D341Med (cell line): ENCODE measurements at regions not wholly inside any gene's neighbourhood (a gene's known extent, or its start where the extent isn't known, plus 50 kb on each side); places are given as distances from the start of the nearest gene placed in this dataset.
A peak's percentile ranks its signal among the peaks of the same experiment; 100 is the strongest.
"Not testable (repeated sequence)": the region's sequence is repeated elsewhere in the genome, so short reads cannot be mapped to it uniquely, and the experiment has no call there.

Experiments
- DNase-seq: peaks from one replicate; pipeline ENCODE4 v3.0.0; 2012; ENCODE audit warnings: low spot score

- no peak for DNase-seq
These were observed 499.9 kb upstream of the LMCD1 start for GRCh38 chr3:8001712-8002111.

- no peak for DNase-seq
These were observed 489.7 kb upstream of the LMCD1 start for GRCh38 chr3:8011902-8012301.

GRCh38 chr3:8020047-8020841 lies 481.4 kb upstream of the LMCD1 start:
- DNase-seq: peak; percentile 30

DNA sequence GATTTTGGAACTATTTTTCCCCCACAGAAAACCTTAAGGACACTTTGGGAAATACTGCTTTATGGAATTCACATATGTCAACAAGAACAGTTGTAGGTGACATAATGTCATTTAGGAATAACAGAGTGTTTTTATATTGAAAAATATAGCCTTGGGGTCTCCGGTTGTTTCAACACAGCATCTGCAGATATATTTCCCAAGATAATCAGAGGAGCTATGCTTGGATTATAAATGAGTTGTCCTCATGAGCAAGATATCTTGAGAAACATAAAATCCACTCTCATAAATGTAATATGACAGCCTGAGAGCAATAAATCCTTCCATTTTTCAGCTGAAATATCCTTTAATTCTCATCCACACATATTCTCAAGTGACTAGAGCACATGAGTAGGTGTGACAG lies 473.7 kb upstream of the LMCD1 start:
- no peak for DNase-seq

GRCh38 chr3:8050283-8050682 lies 451.3 kb upstream of the LMCD1 start:
- no peak for DNase-seq

GRCh38 chr3:8052659-8053058 lies 449.0 kb upstream of the LMCD1 start:
- DNase-seq: peak; percentile 79

DNA sequence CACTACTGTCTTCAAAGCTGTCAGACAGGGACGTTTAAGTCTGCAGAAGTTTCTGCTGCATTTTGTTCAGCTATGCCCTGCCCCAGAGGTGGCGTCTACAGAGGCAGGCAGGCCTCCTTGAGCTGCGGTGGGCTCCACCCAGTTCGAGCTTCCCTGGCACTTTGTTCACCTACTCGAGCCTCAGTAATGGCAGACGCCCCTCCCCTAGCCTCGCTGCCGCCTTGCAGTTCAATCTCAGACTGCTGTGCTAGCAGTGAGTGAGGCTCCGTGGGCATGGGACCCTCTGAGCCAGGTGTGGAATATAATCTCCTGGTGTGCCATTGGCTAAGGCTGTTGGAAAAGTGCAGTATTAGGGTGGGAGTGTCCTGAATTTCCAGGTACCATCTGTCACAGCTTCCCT lies 433.5 kb upstream of the LMCD1 start:
- not testable (repeated sequence) for DNase-seq

DNA sequence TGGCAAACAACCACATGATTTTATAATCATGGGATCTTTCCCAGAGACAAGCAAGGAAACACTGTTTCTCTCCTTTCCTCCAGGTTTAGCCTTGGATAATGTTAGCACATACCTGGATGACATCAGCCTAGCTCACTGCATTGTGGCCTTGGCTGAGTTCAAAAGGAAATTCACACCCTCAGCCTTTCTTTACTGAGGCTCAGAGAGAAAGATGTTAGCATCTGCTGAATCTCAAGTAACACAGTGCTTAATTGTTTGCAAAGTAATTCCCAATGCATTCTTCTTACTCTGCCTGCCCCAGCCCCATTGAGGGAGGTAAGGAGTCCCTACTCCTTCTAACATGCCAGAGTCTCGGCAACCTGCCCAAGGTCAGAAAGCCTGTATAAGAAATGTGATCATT lies 432.2 kb upstream of the LMCD1 start:
- no peak for DNase-seq

DNA sequence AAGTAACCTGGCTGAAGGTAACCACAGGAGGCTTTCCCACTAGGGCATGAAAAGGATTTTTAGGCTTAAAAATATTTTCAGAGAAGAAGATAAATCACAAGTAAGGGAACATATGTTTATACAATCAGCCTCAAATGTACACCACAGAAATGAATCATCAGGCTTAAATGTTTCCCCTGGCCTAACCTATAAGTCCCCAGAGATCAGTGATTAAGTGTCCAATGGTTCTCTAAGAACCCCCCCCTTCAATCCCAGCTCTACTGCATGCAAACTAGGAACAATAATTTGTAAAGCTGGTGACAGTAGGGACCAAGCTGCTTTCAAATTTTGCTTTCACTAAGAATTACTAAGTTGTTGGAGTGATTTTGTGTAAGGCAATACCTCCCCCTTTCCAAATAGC lies 431.6 kb upstream of the LMCD1 start:
- DNase-seq: no peak

- not testable (repeated sequence) for DNase-seq
These were observed 426.9 kb upstream of the LMCD1 start for GRCh38 chr3:8074740-8075139.

DNA sequence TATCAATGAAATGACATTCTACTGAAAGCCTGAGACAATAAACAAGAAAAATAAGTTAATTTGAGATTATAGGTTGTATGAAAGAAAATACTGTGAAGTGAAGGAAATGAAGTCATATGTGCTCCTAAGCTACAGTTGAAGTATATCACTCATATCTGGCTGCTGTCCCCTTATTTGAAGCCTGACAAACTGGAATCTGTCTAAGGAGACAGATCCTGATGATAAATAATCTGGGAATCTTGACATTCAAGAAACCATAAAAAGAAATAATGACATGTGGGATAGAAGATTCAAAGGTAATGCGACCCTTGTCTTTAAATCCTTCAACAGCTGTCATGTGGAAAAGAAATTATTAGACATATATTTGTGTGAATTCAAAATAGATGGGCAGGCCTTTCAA lies 424.5 kb upstream of the LMCD1 start:
- DNase-seq: no peak

- no peak for DNase-seq
These were observed 421.2 kb upstream of the LMCD1 start for GRCh38 chr3:8080464-8080863.

GRCh38 chr3:8085498-8085897 lies 416.1 kb upstream of the LMCD1 start:
- no peak for DNase-seq

- no peak for DNase-seq
These were observed 413.7 kb upstream of the LMCD1 start for GRCh38 chr3:8087951-8088350.

DNA sequence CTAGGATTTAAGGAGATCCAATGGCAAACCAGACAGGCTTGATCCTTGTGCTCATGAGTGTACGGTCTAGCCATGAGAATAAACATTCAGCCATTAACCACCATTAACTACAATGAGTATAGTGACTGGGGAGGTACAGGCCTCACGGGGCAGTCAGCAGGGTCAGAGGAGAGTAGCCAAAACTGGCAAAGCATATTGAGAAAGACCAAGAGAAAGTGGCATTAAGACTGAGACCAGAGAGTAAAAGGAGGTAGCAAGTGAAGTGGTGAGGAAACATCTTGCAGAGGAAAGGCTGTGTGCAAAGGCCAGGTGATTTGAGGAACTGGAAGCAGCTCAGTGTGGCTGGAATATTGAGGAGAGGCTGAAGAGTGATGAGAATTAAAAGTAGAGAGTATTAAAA lies 407.2 kb upstream of the LMCD1 start:
- no peak for DNase-seq

DNA sequence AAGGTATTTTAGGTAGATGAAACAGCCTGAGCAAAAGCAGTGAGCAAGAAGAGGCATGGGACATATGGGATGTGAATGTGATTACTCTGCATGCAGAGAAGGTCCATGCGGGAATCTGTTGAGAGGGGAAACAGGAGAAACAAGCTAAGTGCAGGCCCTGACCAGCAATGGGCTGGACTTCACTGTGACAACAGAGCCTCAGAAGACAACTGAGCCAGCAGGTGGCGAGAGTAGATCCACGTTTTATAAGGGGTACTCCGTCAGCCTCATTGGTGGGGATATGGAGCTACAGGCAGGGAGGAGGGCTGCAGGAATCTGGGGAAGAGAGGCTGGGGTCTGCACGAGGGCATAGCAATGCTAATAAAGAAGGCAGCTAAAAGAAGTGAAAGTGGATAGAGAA lies 405.9 kb upstream of the LMCD1 start:
- peak; percentile 49 for DNase-seq

DNA sequence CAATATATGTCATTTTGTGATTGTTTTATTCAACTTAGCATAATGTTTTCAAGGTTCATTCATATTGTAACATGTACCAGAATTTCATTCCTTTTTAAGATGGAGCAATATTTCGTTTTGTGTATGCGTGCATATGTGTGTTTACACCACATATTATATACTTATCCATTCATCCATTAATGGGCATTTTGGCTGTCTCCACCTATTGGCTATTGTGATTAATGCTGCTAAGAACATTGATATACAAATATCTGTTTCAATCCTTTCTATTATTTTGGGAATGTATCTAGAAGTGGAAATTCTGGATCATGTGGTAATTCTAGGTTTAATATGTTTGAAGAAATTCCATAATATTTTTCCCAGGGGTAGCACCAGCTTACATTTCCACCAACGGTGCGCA lies 403.9 kb upstream of the LMCD1 start:
- DNase-seq: no peak

DNA sequence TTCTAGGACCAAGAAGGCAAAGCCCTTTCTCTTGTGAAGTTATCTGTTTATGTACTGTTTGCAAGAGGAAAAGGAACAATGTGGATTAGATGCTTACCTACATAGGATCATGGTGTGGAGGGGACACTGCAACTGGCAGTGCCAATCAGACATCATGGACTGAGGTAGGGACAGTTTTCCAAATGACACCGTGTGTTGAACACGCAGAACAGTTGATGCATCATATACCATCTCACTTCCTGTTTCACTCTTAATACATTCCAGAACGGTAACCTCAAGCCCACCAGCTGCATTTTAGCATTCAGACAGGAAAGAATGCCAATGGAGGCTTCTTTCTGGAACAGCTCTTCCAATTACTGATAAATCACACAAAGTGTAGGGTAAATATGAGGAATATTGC lies 397.7 kb upstream of the LMCD1 start:
- DNase-seq: no peak

GRCh38 chr3:8106921-8107320 lies 394.7 kb upstream of the LMCD1 start:
- no peak for DNase-seq

DNA sequence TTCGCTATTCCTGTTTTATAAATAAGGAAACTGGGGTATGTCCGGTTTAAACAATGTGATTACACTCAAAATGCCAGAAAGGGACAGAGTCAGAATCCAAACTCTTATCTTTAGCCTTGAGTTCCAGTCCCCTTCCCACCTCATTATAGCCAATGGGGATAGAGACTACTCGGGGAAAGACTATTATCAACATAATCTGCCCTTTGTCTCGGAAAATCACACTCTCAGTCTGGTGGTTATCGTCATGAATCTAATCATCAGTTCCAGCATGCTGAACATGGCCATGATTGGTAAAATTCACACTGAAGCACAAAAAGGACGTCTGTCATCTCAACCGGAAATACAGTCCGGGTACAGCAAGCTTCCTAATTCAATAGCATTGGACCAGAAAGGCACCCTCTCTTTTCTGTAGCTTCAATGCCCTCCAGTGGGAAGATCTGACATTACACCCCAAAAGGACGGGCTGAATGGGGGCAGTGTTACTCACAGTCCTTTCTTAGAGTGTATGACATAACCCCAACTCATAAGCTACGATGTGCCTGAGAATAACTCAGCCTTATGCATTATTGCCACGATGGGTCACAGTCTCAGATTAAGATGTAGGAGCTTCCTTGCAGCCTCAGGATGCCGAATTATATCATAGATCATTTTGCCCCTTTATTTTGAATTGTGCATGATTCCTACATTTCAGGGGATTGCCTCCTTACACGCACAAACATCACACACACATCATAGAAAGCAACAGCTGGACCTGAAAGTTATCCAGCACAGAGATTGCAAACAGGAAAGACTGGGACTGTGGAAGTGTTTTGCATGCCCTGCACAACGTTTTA lies 390.4 kb upstream of the LMCD1 start:
- DNase-seq: peak; percentile 77

DNA sequence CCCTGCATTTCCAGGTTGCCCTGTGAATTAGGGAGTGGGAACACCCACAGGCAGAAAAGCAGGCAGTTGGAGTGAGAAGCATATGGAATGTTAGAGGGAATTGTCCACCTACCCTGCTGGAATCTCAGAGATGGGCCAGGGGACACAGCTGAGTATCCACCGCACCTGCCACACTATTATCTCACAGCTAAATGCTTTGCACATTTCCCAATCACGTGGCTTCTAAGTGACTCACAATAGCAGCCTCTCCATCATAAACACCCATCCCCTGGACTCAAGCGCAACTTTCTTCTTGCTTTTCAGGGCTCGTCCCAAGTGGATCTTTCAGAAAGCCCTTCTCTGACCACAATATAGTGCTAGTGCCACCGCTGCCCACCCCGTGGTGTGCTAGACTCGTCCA lies 389.0 kb upstream of the LMCD1 start:
- DNase-seq: no peak

- no peak for DNase-seq
These were observed 388.0 kb upstream of the LMCD1 start for GRCh38 chr3:8113626-8114025.

GRCh38 chr3:8128686-8129085 lies 372.9 kb upstream of the LMCD1 start:
- no peak for DNase-seq

DNA sequence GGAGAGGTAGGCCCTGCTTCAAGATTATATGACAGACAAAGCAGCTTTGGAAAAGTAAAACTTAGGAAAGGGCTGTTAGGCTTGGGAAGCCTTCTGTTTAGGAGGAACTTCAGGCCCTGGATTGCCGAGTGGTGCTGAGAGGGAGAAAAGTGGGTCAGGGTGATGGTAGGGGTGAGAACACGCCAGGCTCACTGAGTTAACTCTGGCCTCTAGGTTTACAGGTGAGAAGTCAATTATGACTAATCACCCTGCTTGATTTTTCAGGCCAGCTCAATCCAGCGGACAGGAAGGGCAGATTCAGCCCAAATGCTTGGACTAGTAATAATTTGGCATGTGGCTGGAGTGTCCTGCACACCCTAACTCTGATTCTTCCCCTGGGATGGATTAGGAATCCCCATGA lies 365.1 kb upstream of the LMCD1 start:
- DNase-seq: no peak
